ENCODE measurements at regions not wholly inside any gene's neighbourhood (a gene's known extent, or its start where the extent isn't known, plus 50 kb on each side); places are given as distances from the start of the nearest gene placed in this dataset.
A peak's percentile ranks its signal among the peaks of the same experiment; 100 is the strongest.

- Histone ChIP-seq H3K9me3 (ENCODE audit: control insufficient read depth, insufficient read depth, low read length) (no peaks in the 10 kb centered on the region), H3K4me1 (ENCODE audit: control insufficient read depth, low read length) (no peaks in the 10 kb centered on the region), H3K27ac (ENCODE audit: low read depth, low read length) (no peak overlapping the region), H4K20me1 (ENCODE audit: control insufficient read depth, insufficient read depth, low read depth, low read length) (no peaks in the 10 kb centered on the region), H3K79me2 (ENCODE audit: control insufficient read depth, low read length) (no peaks in the 10 kb centered on the region), H3K27me3 (ENCODE audit: control insufficient read depth, low read length) (peaks cover 20% of the 10 kb centered on the region), H3K4me3 (ENCODE audit: low read length) (no peak overlapping the region), H3F3A (ENCODE audit: control insufficient read depth, insufficient read depth) (no peaks in the 10 kb centered on the region), H3K36me3 (ENCODE audit: control insufficient read depth, low read length) (no peaks in the 10 kb centered on the region), H3K9me2 (replicated peaks; ENCODE audit: control insufficient read depth, low read length) (no peaks in the 10 kb centered on the region), H3K4me2 (ENCODE audit: low read length) (no peak overlapping the region)
- TF ChIP-seq EZH2phosphoT487 (IDR thresholded peaks at IDR 0.05; ENCODE audit: borderline replicate concordance, low read length) (no peak), CTCF (IDR thresholded peaks at IDR 0.05; ENCODE audit: low read depth, low read length, poor library complexity, severe bottlenecking) (no peak)
Observed at GRCh38 chr17:77647531-77647930, 311.0 kb upstream of the TNRC6C start.

GRCh38 chr17:77649717-77650211, 308.7 kb upstream of the TNRC6C start:
- Histone ChIP-seq H3K27me3 (ENCODE audit: control insufficient read depth, low read length) (peaks cover 15% of the 10 kb centered on the region), H4K20me1 (ENCODE audit: control insufficient read depth, insufficient read depth, low read depth, low read length) (no peaks in the 10 kb centered on the region), H3F3A (ENCODE audit: control insufficient read depth, insufficient read depth) (no peaks in the 10 kb centered on the region), H3K36me3 (ENCODE audit: control insufficient read depth, low read length) (no peaks in the 10 kb centered on the region), H3K79me2 (ENCODE audit: control insufficient read depth, low read length) (no peaks in the 10 kb centered on the region), H3K4me1 (ENCODE audit: control insufficient read depth, low read length) (no peaks in the 10 kb centered on the region), H3K9me3 (ENCODE audit: control insufficient read depth, insufficient read depth, low read length) (no peaks in the 10 kb centered on the region), H3K9me2 (replicated peaks; ENCODE audit: control insufficient read depth, low read length) (no peaks in the 10 kb centered on the region), H3K4me2 (ENCODE audit: low read length) (no peak overlapping the region), H3K27ac (ENCODE audit: low read depth, low read length) (no peak overlapping the region), H3K4me3 (ENCODE audit: low read length) (no peak overlapping the region)
- TF ChIP-seq EZH2phosphoT487 (IDR thresholded peaks at IDR 0.05; ENCODE audit: borderline replicate concordance, low read length), result no peak
- peak; percentile 22 for TF ChIP-seq CTCF (IDR thresholded peaks at IDR 0.05; ENCODE audit: low read depth, low read length, poor library complexity, severe bottlenecking)

GRCh38 chr17:77651988-77652387, 306.5 kb upstream of the TNRC6C start:
- H3K4me3 ChIP-seq (ENCODE audit: low read length), result no peak overlapping the region
- H3K36me3 ChIP-seq (ENCODE audit: control insufficient read depth, low read length), result no peaks in the 10 kb centered on the region
- H3K27ac ChIP-seq (ENCODE audit: low read depth, low read length), result no peak overlapping the region
- no peaks in the 10 kb centered on the region for H3K9me3 ChIP-seq (ENCODE audit: control insufficient read depth, insufficient read depth, low read length)
- no peaks in the 10 kb centered on the region for H4K20me1 ChIP-seq (ENCODE audit: control insufficient read depth, insufficient read depth, low read depth, low read length)
- H3K79me2 ChIP-seq (ENCODE audit: control insufficient read depth, low read length), result no peaks in the 10 kb centered on the region
- H3K4me1 ChIP-seq (ENCODE audit: control insufficient read depth, low read length), result no peaks in the 10 kb centered on the region
- TF ChIP-seq CTCF (IDR thresholded peaks at IDR 0.05; ENCODE audit: low read depth, low read length, poor library complexity, severe bottlenecking) (no peak), EZH2phosphoT487 (IDR thresholded peaks at IDR 0.05; ENCODE audit: borderline replicate concordance, low read length) (no peak)
- H3F3A ChIP-seq (ENCODE audit: control insufficient read depth, insufficient read depth), result no peaks in the 10 kb centered on the region
- no peak overlapping the region for H3K4me2 ChIP-seq (ENCODE audit: low read length)
- H3K9me2 ChIP-seq (replicated peaks; ENCODE audit: control insufficient read depth, low read length), result no peaks in the 10 kb centered on the region
- peaks cover 21% of the 10 kb centered on the region for H3K27me3 ChIP-seq (ENCODE audit: control insufficient read depth, low read length)
